GM12878 (cell line): ENCODE measurements at regions not wholly inside any gene's neighbourhood (a gene's known extent, or its start where the extent isn't known, plus 50 kb on each side); places are given as distances from the start of the nearest gene placed in this dataset.

Experiments
- BHLHE40 ChIP-seq, 2 experiments: fragments of 450-650 bp in 1 of 2; IDR thresholded peaks; 2 replicates each; pipeline ENCODE4 v1.6.1; 2011 to 2017; ENCODE audit warnings: low read depth in 2 of 2, borderline replicate concordance in 1 of 2, improper control_type of control experiment in 1 of 2, low read length in 1 of 2, mild to moderate bottlenecking in 1 of 2
- FOXM1 ChIP-seq: IDR thresholded peaks from 2 replicates; pipeline ENCODE4 v1.6.1; 2012; ENCODE audit warnings: low read depth, mild to moderate bottlenecking, inconsistent platforms, low read length, moderate library complexity
- JUND ChIP-seq: IDR thresholded peaks from 2 replicates; pipeline ENCODE4 v1.6.1; 2012; ENCODE audit warnings: low read depth, mild to moderate bottlenecking, low read length, improper control_type of control experiment, moderate library complexity
- POLR2AphosphoS2 ChIP-seq: IDR thresholded peaks from 2 replicates; pipeline ENCODE4 v1.6.1; 2011; ENCODE audit warnings: low read depth, mild to moderate bottlenecking, low read length, improper control_type of control experiment, moderate library complexity
- POLR2AphosphoS5 ChIP-seq: IDR thresholded peaks from 2 replicates; pipeline ENCODE4 v1.6.1; 2011; ENCODE audit warnings: mild to moderate bottlenecking, low read length, inconsistent platforms
- RAD21 ChIP-seq: IDR thresholded peaks from 2 replicates; pipeline ENCODE4 v1.6.1; 2011; ENCODE audit warnings: mild to moderate bottlenecking, low read depth, low read length, moderate library complexity; ENCODE audit not compliant: insufficient read depth
- ZZZ3 ChIP-seq: IDR thresholded peaks from 2 replicates; pipeline ENCODE4 v1.6.1; 2011; ENCODE audit warnings: low read depth; ENCODE audit not compliant: control insufficient read depth, insufficient read length
- TF ChIP-seq, protein P1 (sequence below), 3 experiments: IDR thresholded peaks in 2 of 3; conservative IDR thresholded peaks in 1 of 3; 2 replicates each; pipeline ENCODE4 v1.5.1; 2011; ENCODE audit warnings: low read depth in 3 of 3, low read length in 3 of 3, mild to moderate bottlenecking in 3 of 3, control low read depth in 2 of 3, moderate library complexity in 2 of 3, inconsistent platforms in 1 of 3, mixed read lengths in 1 of 3; ENCODE audit not compliant: control insufficient read depth in 2 of 3, insufficient read depth in 1 of 3; ENCODE audit errors: extremely low read depth in 1 of 3
- TF ChIP-seq, protein P2 (sequence below): fragments of 450-650 bp; IDR thresholded peaks from 2 replicates; pipeline ENCODE4 v1.6.1; 2016; ENCODE audit warnings: mild to moderate bottlenecking
- TF ChIP-seq, protein P3 (sequence below): IDR thresholded peaks from 2 replicates; pipeline ENCODE4 v1.6.1; 2012; ENCODE audit warnings: low read length, inconsistent platforms

DNA sequence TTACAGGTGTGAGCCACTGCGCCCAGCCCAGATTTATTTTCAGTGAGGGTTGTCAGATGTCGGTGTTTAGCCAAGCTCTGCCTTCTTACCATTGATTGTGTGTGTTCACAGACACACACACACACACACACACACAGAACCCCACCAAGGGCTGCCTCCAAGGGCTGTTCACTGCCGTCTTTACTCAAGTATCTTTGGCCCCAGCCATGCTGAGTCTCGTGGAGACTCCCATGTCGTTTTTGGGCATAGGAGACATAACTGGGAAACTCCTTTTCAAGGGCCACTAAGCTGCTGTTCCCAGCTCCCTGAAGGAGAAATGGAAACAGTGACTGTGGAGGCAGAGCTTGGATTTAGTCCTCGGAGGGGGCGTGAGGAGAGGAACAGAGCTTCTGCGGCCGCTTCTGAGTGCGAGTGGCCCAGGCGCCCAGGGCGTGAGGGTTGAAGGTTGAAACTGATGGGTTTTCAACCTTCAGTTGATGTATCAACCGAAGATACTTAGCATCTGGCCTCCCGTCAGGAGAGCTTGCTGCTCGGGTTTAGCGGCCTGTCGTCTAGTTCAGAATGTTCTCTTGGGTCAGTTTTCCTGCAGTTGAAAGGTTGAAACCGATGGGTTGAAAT is 243.6 kb downstream of the TTLL2 start:
- TF ChIP-seq POLR2AphosphoS5 (no peak), POLR2AphosphoS2 (no peak), RAD21 (no peak), BHLHE40 (IDR thresholded peaks at IDR 0.05; ENCODE audit: borderline replicate concordance in 1 of 2, low read depth in 2 of 2, low read length in 1 of 2) (no peak), ZZZ3 (no peak), JUND (no peak), FOXM1 (no peak)
- TF ChIP-seq, protein P1, sequence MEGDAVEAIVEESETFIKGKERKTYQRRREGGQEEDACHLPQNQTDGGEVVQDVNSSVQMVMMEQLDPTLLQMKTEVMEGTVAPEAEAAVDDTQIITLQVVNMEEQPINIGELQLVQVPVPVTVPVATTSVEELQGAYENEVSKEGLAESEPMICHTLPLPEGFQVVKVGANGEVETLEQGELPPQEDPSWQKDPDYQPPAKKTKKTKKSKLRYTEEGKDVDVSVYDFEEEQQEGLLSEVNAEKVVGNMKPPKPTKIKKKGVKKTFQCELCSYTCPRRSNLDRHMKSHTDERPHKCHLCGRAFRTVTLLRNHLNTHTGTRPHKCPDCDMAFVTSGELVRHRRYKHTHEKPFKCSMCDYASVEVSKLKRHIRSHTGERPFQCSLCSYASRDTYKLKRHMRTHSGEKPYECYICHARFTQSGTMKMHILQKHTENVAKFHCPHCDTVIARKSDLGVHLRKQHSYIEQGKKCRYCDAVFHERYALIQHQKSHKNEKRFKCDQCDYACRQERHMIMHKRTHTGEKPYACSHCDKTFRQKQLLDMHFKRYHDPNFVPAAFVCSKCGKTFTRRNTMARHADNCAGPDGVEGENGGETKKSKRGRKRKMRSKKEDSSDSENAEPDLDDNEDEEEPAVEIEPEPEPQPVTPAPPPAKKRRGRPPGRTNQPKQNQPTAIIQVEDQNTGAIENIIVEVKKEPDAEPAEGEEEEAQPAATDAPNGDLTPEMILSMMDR (IDR thresholded peaks at IDR 0.05 in 2 of 3, conservative IDR thresholded peaks at IDR 0.05 in 1 of 3; ENCODE audit: control insufficient read depth in 2 of 3, extremely low read depth in 1 of 3, insufficient read depth in 1 of 3, low read depth in 3 of 3, low read length in 3 of 3) = no peak
- TF ChIP-seq, protein P2, sequence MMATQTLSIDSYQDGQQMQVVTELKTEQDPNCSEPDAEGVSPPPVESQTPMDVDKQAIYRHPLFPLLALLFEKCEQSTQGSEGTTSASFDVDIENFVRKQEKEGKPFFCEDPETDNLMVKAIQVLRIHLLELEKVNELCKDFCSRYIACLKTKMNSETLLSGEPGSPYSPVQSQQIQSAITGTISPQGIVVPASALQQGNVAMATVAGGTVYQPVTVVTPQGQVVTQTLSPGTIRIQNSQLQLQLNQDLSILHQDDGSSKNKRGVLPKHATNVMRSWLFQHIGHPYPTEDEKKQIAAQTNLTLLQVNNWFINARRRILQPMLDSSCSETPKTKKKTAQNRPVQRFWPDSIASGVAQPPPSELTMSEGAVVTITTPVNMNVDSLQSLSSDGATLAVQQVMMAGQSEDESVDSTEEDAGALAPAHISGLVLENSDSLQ = no peak
- TF ChIP-seq, protein P3, sequence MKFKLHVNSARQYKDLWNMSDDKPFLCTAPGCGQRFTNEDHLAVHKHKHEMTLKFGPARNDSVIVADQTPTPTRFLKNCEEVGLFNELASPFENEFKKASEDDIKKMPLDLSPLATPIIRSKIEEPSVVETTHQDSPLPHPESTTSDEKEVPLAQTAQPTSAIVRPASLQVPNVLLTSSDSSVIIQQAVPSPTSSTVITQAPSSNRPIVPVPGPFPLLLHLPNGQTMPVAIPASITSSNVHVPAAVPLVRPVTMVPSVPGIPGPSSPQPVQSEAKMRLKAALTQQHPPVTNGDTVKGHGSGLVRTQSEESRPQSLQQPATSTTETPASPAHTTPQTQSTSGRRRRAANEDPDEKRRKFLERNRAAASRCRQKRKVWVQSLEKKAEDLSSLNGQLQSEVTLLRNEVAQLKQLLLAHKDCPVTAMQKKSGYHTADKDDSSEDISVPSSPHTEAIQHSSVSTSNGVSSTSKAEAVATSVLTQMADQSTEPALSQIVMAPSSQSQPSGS = no peak
